Ecto neural progenitor cell (in vitro differentiated cells): ENCODE measurements at regions not wholly inside any gene's neighbourhood (a gene's known extent, or its start where the extent isn't known, plus 50 kb on each side); places are given as distances from the start of the nearest gene placed in this dataset.

ENCODE experiments used
- DNase-seq: peaks from one replicate; pipeline ENCODE4 v3.0.0-alpha.2; 2018; ENCODE audit warnings: low spot score

GRCh38 chr13:73894995-73895571 is 239.1 kb downstream of the KLF12 start:
- DNase-seq: no peak

- no peak for DNase-seq
Observed at GRCh38 chr13:73893833-73894232, 240.4 kb downstream of the KLF12 start.

GRCh38 chr13:73891805-73892204 is 242.4 kb downstream of the KLF12 start:
- DNase-seq: no peak

GRCh38 chr13:73883162-73883561 is 251.0 kb downstream of the KLF12 start:
- DNase-seq: no peak

GRCh38 chr13:73880365-73880764 is 253.8 kb downstream of the KLF12 start:
- no peak for DNase-seq

- no peak for DNase-seq
Observed at GRCh38 chr13:73879346-73880015, 254.7 kb downstream of the KLF12 start.

GRCh38 chr13:73877399-73877798 is 256.8 kb downstream of the KLF12 start:
- no peak for DNase-seq

GRCh38 chr13:73876323-73876722 is 257.9 kb downstream of the KLF12 start:
- no peak for DNase-seq

GRCh38 chr13:73873940-73874830 is 260.0 kb downstream of the KLF12 start:
- no peak for DNase-seq

GRCh38 chr13:73872397-73872796 is 261.8 kb downstream of the KLF12 start:
- DNase-seq: no peak

- DNase-seq: no peak
Observed at GRCh38 chr13:73870970-73871935, 263.0 kb downstream of the KLF12 start.

- no peak for DNase-seq
Observed at GRCh38 chr13:73870036-73870741, 264.0 kb downstream of the KLF12 start.

- no peak for DNase-seq
Observed at GRCh38 chr13:73865027-73865426, 269.2 kb downstream of the KLF12 start.

GRCh38 chr13:73861136-73861535 is 273.1 kb downstream of the KLF12 start:
- no peak for DNase-seq

- no peak for DNase-seq
Observed at GRCh38 chr13:73860501-73860900, 273.7 kb downstream of the KLF12 start.

- no peak for DNase-seq
Observed at GRCh38 chr13:73859841-73860240, 274.4 kb downstream of the KLF12 start.

GRCh38 chr13:73857106-73857505 is 277.1 kb downstream of the KLF12 start:
- DNase-seq: no peak

- no peak for DNase-seq
Observed at GRCh38 chr13:73851104-73851503, 283.1 kb downstream of the KLF12 start.

GRCh38 chr13:73850104-73850873 is 283.9 kb downstream of the KLF12 start:
- DNase-seq: no peak

- DNase-seq: no peak
Observed at GRCh38 chr13:73849292-73849691, 284.9 kb downstream of the KLF12 start.
